ENCODE measurements at regions not wholly inside any gene's neighbourhood (a gene's known extent, or its start where the extent isn't known, plus 50 kb on each side); places are given as distances from the start of the nearest gene placed in this dataset.

- Histone ChIP-seq H3K79me2 (ENCODE audit: insufficient read depth, low read length) (no peaks in the 10 kb centered on the region), H3K27ac (ENCODE audit: low read depth, low read length) (no peak overlapping the region), H3K36me3 (ENCODE audit: low read length) (no peaks in the 10 kb centered on the region), H4K20me1 (ENCODE audit: low read depth, low read length) (no peaks in the 10 kb centered on the region), H3K27me3 (ENCODE audit: low read length) (no peaks in the 10 kb centered on the region), H3F3A (ENCODE audit: insufficient read depth) (no peaks in the 10 kb centered on the region), H2AFZ (ENCODE audit: low read depth, low read length, severe bottlenecking) (no peak overlapping the region), H3K9ac (ENCODE audit: low read length) (no peak overlapping the region), H3K9me2 (replicated peaks; ENCODE audit: insufficient read depth, low read length) (no peaks in the 10 kb centered on the region), H3K9me3 (ENCODE audit: insufficient read depth, low read length) (no peaks in the 10 kb centered on the region), H3K4me3 (ENCODE audit: insufficient read depth, low read length, poor library complexity, severe bottlenecking) (no peak overlapping the region), H3K4me2 (ENCODE audit: low read depth, low read length, poor library complexity, severe bottlenecking) (no peak overlapping the region)
- TF ChIP-seq CTCF (IDR thresholded peaks at IDR 0.05; ENCODE audit: insufficient read depth, low read length, poor library complexity, severe bottlenecking) (no peak), EZH2phosphoT487 (conservative IDR thresholded peaks at IDR 0.05; ENCODE audit: low read length) (no peak)
Measured at GRCh38 chr1:218867941-218868626, 305.6 kb upstream of the LYPLAL1 start.

- H3K27me3 ChIP-seq (ENCODE audit: low read length): no peaks in the 10 kb centered on the region
- no peaks in the 10 kb centered on the region for H3K9me2 ChIP-seq (replicated peaks; ENCODE audit: insufficient read depth, low read length)
- H3K9ac ChIP-seq (ENCODE audit: low read length): no peak overlapping the region
- H3K4me3 ChIP-seq (ENCODE audit: insufficient read depth, low read length, poor library complexity, severe bottlenecking): no peak overlapping the region
- H3K36me3 ChIP-seq (ENCODE audit: low read length): no peaks in the 10 kb centered on the region
- H3K4me2 ChIP-seq (ENCODE audit: low read depth, low read length, poor library complexity, severe bottlenecking): no peak overlapping the region
- no peak for TF ChIP-seq EZH2phosphoT487 (conservative IDR thresholded peaks at IDR 0.05; ENCODE audit: low read length)
- TF ChIP-seq CTCF (IDR thresholded peaks at IDR 0.05; ENCODE audit: insufficient read depth, low read length, poor library complexity, severe bottlenecking): no peak
- H3K9me3 ChIP-seq (ENCODE audit: insufficient read depth, low read length): no peaks in the 10 kb centered on the region
- no peaks in the 10 kb centered on the region for H4K20me1 ChIP-seq (ENCODE audit: low read depth, low read length)
- no peak overlapping the region for H3K27ac ChIP-seq (ENCODE audit: low read depth, low read length)
- H3F3A ChIP-seq (ENCODE audit: insufficient read depth): no peaks in the 10 kb centered on the region
- no peaks in the 10 kb centered on the region for H3K79me2 ChIP-seq (ENCODE audit: insufficient read depth, low read length)
- H2AFZ ChIP-seq (ENCODE audit: low read depth, low read length, severe bottlenecking): no peak overlapping the region
Measured at GRCh38 chr1:218869276-218869675, 304.4 kb upstream of the LYPLAL1 start.

DNA sequence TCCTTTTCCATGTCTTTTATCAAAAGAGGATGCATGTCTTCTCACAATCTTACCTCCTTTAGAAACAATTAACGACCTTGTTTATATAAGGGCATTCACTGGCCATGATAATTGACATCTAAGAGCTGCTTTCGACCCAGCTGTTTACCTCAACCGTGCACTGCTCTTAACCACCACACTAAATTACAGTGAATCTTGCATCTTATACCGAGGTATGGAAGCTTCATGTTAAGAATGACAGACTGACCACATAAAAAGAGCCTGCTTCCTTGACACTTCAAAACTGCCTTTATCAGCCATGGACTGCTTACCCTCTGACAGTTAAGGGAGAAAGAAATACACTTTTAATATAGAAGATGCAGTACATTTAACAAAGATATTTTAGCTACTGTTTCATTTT lies 301.7 kb upstream of the LYPLAL1 start:
- no peaks in the 10 kb centered on the region for H3K36me3 ChIP-seq (ENCODE audit: low read length)
- no peaks in the 10 kb centered on the region for H3K79me2 ChIP-seq (ENCODE audit: insufficient read depth, low read length)
- H3F3A ChIP-seq (ENCODE audit: insufficient read depth): no peaks in the 10 kb centered on the region
- no peaks in the 10 kb centered on the region for H3K9me2 ChIP-seq (replicated peaks; ENCODE audit: insufficient read depth, low read length)
- H3K27ac ChIP-seq (ENCODE audit: low read depth, low read length): no peak overlapping the region
- H3K4me3 ChIP-seq (ENCODE audit: insufficient read depth, low read length, poor library complexity, severe bottlenecking): no peak overlapping the region
- H2AFZ ChIP-seq (ENCODE audit: low read depth, low read length, severe bottlenecking): no peak overlapping the region
- no peaks in the 10 kb centered on the region for H3K27me3 ChIP-seq (ENCODE audit: low read length)
- H4K20me1 ChIP-seq (ENCODE audit: low read depth, low read length): no peaks in the 10 kb centered on the region
- TF ChIP-seq EZH2phosphoT487 (conservative IDR thresholded peaks at IDR 0.05; ENCODE audit: low read length) (no peak), CTCF (IDR thresholded peaks at IDR 0.05; ENCODE audit: insufficient read depth, low read length, poor library complexity, severe bottlenecking) (no peak)
- no peak overlapping the region for H3K4me2 ChIP-seq (ENCODE audit: low read depth, low read length, poor library complexity, severe bottlenecking)
- no peak overlapping the region for H3K9ac ChIP-seq (ENCODE audit: low read length)
- H3K9me3 ChIP-seq (ENCODE audit: insufficient read depth, low read length): no peaks in the 10 kb centered on the region
